Mucosa of descending colon (tissue), 3 donors: ENCODE measurements at regions not wholly inside any gene's neighbourhood (a gene's known extent, or its start where the extent isn't known, plus 50 kb on each side); places are given as distances from the start of the nearest gene placed in this dataset.

Experiments
- ATAC-seq: fragments of 200-7000 bp; cut with Tn5 transposase; one replicate; pipeline ENCODE4 v1.9.1; 2020; ENCODE audit warnings: mild to moderate bottlenecking, moderate library complexity
- DNase-seq, 3 donors: peaks; one replicate each; pipeline ENCODE4 v3.0.0-alpha.2; 2020
- H3K36me3 ChIP-seq: fragments of 200-600 bp; one replicate; pipeline ENCODE4 v1.8.0; 2021; ENCODE audit warnings: low read depth, mild to moderate bottlenecking
- H3K4me1 ChIP-seq: fragments of 200-600 bp; one replicate; pipeline ENCODE4 v1.8.0; 2021; ENCODE audit warnings: low read depth, mild to moderate bottlenecking
- H3K4me3 ChIP-seq: fragments of 200-600 bp; one replicate; pipeline ENCODE4 v1.8.0; 2021; ENCODE audit warnings: mild to moderate bottlenecking
- H3K9me3 ChIP-seq: fragments of 200-600 bp; one replicate; pipeline ENCODE4 v1.8.0; 2021; ENCODE audit warnings: mild to moderate bottlenecking
- intact Hi-C, 2 donors: fragments of 100-400 bp; cut with DNase I in 1 of 2; cut with micrococcal nuclease in 1 of 2; formaldehyde crosslinking; loops; one replicate each; pipeline versions ENCODE4 v1.11.0 to v1.11.1; 2022; cut with DNase I, micrococcal nuclease
- TF ChIP-seq, protein P1 (sequence below): fragments of 200-600 bp; IDR thresholded peaks from one replicate; pipeline ENCODE4 v1.8.0; 2022; ENCODE audit warnings: antibody characterized with exemption, mild to moderate bottlenecking
- donor health status: DM: no; HTN: no; CAD: no; lungs with moderate emphysema.
- donor health status: DM: no; HTN: no; CAD: no.
- donor health status: DM: no; HTN: yes; CAD: no.

DNA sequence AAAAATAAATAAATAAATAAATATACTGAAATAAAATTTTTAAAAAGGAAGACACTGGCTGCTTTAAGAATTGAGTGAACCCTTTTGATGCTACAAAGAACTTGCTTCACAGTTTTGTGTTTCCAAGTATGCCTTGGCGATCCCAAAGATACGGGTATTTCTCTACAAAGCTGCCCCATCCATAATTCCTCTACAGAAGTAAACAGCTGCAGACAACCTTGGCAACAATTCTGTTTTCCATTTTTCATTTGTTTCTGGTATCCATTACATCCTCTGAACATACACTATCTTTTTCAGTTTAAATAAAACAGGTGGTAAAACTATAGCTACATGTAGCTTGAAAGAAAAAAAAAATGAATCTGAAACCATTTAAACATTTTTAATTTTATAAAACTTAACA is 552.8 kb upstream of the KLHL29 start:
- DNase-seq (no peak), ATAC-seq (no peak)
- Histone ChIP-seq H3K4me3 (no peak overlapping the region), H3K36me3 (no peaks in the 10 kb centered on the region), H3K9me3 (no peaks in the 10 kb centered on the region), H3K4me1 (no peaks in the 10 kb centered on the region)
- intact Hi-C loops, result no loop called here
- TF ChIP-seq, protein P1, sequence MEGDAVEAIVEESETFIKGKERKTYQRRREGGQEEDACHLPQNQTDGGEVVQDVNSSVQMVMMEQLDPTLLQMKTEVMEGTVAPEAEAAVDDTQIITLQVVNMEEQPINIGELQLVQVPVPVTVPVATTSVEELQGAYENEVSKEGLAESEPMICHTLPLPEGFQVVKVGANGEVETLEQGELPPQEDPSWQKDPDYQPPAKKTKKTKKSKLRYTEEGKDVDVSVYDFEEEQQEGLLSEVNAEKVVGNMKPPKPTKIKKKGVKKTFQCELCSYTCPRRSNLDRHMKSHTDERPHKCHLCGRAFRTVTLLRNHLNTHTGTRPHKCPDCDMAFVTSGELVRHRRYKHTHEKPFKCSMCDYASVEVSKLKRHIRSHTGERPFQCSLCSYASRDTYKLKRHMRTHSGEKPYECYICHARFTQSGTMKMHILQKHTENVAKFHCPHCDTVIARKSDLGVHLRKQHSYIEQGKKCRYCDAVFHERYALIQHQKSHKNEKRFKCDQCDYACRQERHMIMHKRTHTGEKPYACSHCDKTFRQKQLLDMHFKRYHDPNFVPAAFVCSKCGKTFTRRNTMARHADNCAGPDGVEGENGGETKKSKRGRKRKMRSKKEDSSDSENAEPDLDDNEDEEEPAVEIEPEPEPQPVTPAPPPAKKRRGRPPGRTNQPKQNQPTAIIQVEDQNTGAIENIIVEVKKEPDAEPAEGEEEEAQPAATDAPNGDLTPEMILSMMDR, result no peak

DNA sequence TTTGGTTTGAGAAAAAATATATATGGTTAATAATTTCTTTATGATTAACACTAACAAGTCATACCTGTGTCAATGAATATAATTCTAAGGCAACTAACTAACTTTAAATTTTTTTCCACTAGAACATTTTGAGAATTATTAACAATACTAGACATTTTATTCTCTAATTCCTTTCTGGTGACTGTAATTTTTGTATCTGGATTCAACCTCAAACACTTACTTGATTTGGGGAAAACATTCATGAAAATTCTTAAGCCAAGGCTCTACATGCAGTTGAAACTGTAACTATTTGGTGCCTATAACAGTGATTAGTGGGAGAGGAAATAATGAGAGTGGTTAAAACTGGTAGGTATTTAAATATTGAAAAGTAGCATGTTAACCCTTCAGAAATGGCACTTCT is 546.5 kb upstream of the KLHL29 start:
- intact Hi-C loops, result no loop called here
- no peak overlapping the region for H3K4me3 ChIP-seq
- no peaks in the 10 kb centered on the region for H3K4me1 ChIP-seq
- TF ChIP-seq, protein P1, result no peak
- DNase-seq (no peak), ATAC-seq (no peak)
- no peaks in the 10 kb centered on the region for H3K36me3 ChIP-seq
- H3K9me3 ChIP-seq, result no peaks in the 10 kb centered on the region

DNA sequence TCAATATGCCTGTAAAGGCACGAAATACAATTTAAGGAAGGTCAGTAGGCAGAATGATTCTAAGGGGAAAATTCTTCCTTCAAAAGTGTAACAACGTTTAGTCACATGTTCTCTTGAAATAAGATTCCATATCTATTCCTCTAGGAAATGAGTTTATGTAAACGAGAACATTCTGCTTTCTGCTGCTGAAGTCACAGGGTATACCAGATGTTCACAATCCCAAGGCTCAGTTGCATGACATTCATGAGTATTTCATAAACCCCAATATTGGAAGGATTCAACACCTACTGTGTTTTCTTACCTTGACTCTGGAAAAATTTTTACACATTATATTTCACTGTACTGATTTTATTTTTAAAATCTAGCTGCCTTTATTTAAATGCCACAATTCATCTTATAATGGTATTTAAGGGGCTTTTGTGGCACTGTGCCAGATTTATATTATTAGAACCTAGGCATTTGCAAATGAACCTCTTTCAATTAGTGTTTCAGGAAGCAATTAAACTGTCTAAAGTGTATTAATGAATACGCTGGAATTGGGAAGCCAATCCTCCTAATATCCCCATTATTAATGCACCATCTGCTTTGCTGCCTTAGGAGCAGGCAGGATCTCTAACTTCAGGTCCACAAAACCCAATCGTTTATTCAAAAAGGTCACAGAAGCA is 542.6 kb upstream of the KLHL29 start:
- H3K4me1 ChIP-seq, result no peaks in the 10 kb centered on the region
- TF ChIP-seq, protein P1, result no peak
- H3K4me3 ChIP-seq, result no peak overlapping the region
- DNase-seq (no peak), ATAC-seq (no peak)
- H3K9me3 ChIP-seq, result no peaks in the 10 kb centered on the region
- H3K36me3 ChIP-seq, result no peaks in the 10 kb centered on the region
- intact Hi-C loops, result no loop called here

DNA sequence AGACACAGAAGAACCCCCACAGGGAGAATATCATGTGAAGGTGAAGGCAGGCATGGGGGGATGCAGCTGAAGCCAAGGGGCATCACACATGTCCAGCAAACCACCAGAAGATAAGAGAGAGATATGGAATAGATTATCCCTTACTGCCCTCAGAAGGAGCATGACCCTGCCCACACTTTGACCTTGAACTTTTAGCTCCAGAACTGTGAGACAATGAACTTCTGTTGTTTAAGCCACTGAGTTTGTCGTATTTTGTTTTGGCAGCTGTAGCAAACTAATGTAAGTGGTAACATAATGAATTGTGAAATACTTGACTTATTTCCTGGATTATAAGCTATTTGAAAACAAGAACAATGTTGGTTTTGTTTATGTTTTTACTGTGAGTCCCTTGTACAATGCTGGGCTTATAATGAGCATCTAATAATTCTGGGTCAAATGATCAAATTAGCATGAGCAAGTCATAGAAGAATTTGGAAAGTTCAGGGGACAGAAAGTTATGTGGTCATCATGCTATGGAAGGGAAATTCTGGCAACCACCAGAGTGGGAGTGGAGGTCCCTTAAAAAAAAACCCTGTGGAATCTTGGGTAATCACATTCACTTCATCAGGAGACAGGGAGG is 541.0 kb upstream of the KLHL29 start:
- Histone ChIP-seq H3K9me3 (no peaks in the 10 kb centered on the region), H3K4me3 (no peak overlapping the region), H3K36me3 (no peaks in the 10 kb centered on the region), H3K4me1 (no peaks in the 10 kb centered on the region)
- DNase-seq, result no peak
- no peak for ATAC-seq
- TF ChIP-seq, protein P1, result no peak
- intact Hi-C loops, result no loop called here

DNA sequence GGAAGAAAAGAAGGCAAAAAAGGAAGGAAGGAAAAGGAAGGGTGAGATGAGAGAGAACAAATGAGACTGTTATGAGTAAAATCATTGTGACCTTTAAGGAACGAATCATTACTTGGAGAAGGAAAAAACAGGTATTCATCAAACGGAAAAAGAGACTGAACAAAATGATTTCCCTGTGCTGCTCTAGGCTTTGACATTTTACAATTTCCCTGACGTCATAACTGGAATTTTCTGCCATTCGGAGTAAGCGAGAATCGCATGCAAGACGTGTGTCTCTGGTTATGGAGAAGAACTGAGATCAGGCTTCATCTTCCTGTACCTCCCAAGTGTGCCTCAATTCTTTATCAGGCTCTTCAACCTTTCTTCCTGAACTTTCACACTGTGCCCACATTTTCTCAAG is 534.7 kb upstream of the KLHL29 start:
- H3K9me3 ChIP-seq, result no peaks in the 10 kb centered on the region
- no peak for DNase-seq
- no peaks in the 10 kb centered on the region for H3K36me3 ChIP-seq
- H3K4me3 ChIP-seq, result no peak overlapping the region
- H3K4me1 ChIP-seq, result no peaks in the 10 kb centered on the region
- intact Hi-C loops, result no loop called here
- no peak for ATAC-seq
- TF ChIP-seq, protein P1, result no peak
